ENCODE measurements at regions not wholly inside any gene's neighbourhood (a gene's known extent, or its start where the extent isn't known, plus 50 kb on each side); places are given as distances from the start of the nearest gene placed in this dataset.

DNA sequence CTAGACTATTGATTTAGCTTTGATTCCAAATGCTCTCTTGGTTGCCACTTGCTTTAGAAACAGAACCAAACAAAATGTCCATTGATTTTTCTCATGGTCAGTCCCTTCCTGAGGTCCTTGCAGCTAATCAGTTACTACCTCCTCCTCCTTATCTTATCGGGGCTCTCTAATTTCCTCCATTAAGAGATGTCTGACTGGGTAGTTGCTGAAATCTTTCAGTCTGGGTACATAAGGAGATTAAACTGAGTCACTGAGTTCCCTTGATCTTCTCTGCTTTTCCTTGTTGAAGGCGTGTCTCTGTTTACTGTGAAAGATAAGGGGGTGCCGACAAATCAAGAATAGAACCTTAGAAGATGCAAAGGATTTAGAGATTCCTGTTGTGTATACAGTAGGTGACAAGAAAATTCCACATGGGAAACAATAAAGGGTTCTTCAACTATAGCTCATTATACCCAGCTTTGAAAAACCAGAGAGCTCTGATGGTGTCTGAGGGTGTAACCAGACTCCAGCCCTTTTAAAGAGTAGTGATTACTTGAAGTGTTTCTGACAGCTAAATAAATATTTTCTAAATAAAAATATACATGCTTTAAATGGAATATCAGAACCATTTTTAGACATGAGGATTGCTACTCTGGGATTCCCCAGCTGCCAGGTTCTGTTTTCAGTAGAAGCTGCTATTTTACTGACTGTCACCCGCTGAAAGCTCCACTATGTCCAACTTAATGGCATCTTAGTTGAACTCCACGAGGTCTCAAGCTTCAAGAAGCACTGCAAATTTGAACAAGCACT lies 791.3 kb upstream of the SOX9 start (continued):
- TF ChIP-seq, protein P1, sequence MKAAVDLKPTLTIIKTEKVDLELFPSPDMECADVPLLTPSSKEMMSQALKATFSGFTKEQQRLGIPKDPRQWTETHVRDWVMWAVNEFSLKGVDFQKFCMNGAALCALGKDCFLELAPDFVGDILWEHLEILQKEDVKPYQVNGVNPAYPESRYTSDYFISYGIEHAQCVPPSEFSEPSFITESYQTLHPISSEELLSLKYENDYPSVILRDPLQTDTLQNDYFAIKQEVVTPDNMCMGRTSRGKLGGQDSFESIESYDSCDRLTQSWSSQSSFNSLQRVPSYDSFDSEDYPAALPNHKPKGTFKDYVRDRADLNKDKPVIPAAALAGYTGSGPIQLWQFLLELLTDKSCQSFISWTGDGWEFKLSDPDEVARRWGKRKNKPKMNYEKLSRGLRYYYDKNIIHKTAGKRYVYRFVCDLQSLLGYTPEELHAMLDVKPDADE (IDR thresholded peaks at IDR 0.05), result no peak
- TF ChIP-seq CREB1 (CRISPR knock-in tag; IDR thresholded peaks at IDR 0.05; ENCODE audit: low read depth) (no peak), ZNF331 (CRISPR knock-in tag; IDR thresholded peaks at IDR 0.05; ENCODE audit: low read depth) (no peak), POLR2AphosphoS5 (IDR thresholded peaks at IDR 0.05; ENCODE audit: low read depth) (no peak), ZNF114 (CRISPR knock-in tag; IDR thresholded peaks at IDR 0.05) (no peak)
- TF ChIP-seq, protein P2, sequence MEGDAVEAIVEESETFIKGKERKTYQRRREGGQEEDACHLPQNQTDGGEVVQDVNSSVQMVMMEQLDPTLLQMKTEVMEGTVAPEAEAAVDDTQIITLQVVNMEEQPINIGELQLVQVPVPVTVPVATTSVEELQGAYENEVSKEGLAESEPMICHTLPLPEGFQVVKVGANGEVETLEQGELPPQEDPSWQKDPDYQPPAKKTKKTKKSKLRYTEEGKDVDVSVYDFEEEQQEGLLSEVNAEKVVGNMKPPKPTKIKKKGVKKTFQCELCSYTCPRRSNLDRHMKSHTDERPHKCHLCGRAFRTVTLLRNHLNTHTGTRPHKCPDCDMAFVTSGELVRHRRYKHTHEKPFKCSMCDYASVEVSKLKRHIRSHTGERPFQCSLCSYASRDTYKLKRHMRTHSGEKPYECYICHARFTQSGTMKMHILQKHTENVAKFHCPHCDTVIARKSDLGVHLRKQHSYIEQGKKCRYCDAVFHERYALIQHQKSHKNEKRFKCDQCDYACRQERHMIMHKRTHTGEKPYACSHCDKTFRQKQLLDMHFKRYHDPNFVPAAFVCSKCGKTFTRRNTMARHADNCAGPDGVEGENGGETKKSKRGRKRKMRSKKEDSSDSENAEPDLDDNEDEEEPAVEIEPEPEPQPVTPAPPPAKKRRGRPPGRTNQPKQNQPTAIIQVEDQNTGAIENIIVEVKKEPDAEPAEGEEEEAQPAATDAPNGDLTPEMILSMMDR (conservative IDR thresholded peaks at IDR 0.05; ENCODE audit: low read depth in 2 of 2), result no peak
- TF ChIP-seq, protein P3, sequence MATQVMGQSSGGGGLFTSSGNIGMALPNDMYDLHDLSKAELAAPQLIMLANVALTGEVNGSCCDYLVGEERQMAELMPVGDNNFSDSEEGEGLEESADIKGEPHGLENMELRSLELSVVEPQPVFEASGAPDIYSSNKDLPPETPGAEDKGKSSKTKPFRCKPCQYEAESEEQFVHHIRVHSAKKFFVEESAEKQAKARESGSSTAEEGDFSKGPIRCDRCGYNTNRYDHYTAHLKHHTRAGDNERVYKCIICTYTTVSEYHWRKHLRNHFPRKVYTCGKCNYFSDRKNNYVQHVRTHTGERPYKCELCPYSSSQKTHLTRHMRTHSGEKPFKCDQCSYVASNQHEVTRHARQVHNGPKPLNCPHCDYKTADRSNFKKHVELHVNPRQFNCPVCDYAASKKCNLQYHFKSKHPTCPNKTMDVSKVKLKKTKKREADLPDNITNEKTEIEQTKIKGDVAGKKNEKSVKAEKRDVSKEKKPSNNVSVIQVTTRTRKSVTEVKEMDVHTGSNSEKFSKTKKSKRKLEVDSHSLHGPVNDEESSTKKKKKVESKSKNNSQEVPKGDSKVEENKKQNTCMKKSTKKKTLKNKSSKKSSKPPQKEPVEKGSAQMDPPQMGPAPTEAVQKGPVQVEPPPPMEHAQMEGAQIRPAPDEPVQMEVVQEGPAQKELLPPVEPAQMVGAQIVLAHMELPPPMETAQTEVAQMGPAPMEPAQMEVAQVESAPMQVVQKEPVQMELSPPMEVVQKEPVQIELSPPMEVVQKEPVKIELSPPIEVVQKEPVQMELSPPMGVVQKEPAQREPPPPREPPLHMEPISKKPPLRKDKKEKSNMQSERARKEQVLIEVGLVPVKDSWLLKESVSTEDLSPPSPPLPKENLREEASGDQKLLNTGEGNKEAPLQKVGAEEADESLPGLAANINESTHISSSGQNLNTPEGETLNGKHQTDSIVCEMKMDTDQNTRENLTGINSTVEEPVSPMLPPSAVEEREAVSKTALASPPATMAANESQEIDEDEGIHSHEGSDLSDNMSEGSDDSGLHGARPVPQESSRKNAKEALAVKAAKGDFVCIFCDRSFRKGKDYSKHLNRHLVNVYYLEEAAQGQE (IDR thresholded peaks at IDR 0.05; ENCODE audit: unreplicated experiment), result no peak

DNA sequence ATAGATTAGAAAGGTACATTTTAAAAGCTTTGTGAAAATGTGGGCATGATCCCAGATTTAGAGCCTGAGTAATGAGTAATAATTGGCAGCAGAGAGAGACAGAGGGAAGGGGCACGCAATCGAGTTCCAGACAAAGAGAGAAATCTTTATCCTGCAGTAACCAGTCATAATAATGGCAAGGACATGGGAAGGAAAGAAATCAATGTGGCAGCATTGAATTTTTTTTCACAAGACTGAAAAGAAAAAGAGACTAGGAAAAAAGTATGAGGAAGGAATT lies 790.8 kb upstream of the SOX9 start:
- Mint-ChIP-seq H3K4me1 (peaks cover 15% of the 10 kb centered on the region; the same call in 2 of the 3 replicates), H3K27me3 (ENCODE audit: insufficient read depth, low read depth, poor library complexity) (no peaks in the 10 kb centered on the region), H3K27ac (no peak overlapping the region), H3K36me3 (ENCODE audit: low read depth) (no peaks in the 10 kb centered on the region), H3K4me3 (no peak overlapping the region), H3K9me3 (no peaks in the 10 kb centered on the region)
- no peak overlapping the region for H3K4me3 ChIP-seq
- H3K4me1 ChIP-seq (ENCODE audit: insufficient read depth), result peaks cover 14% of the 10 kb centered on the region
- DNase-seq (ENCODE audit: low spot score) (no peak), ATAC-seq (no peak)
- no peak for TF ChIP-seq STAT1 (IDR thresholded peaks at IDR 0.05; ENCODE audit: unreplicated experiment)
- TF ChIP-seq EZH2phosphoT487 (IDR thresholded peaks at IDR 0.05; ENCODE audit: unreplicated experiment), result no peak
- TF ChIP-seq, protein P3 (IDR thresholded peaks at IDR 0.05; ENCODE audit: unreplicated experiment), result no peak
- no peak for TF ChIP-seq ZNF331 (CRISPR knock-in tag; IDR thresholded peaks at IDR 0.05; ENCODE audit: low read depth)
- no peak for TF ChIP-seq EZH2 (IDR thresholded peaks at IDR 0.05; ENCODE audit: low read depth, unreplicated experiment)
- H3F3A ChIP-seq (replicated peaks; ENCODE audit: low read depth), result no peaks in the 10 kb centered on the region
- H3K79me2 ChIP-seq (replicated peaks; ENCODE audit: insufficient read depth), result no peaks in the 10 kb centered on the region
- no peaks in the 10 kb centered on the region for H4K20me1 ChIP-seq (replicated peaks; ENCODE audit: insufficient read depth)
- H3K9me2 ChIP-seq (ENCODE audit: insufficient read depth), result peaks cover 3% of the 10 kb centered on the region; the same call in 1 of the 2 replicates
- no peak overlapping the region for H2AFZ ChIP-seq
- no peaks in the 10 kb centered on the region for H3K36me3 ChIP-seq (ENCODE audit: insufficient read depth)
- no peak overlapping the region for H3K27ac ChIP-seq (ENCODE audit: low read depth)
- no peaks in the 10 kb centered on the region for H3K27me3 ChIP-seq (ENCODE audit: insufficient read depth)
- H3K4me2 ChIP-seq, result no peak overlapping the region

Measured in GM23338 (cell line).